H9 (cell line): ENCODE measurements at regions not wholly inside any gene's neighbourhood (a gene's known extent, or its start where the extent isn't known, plus 50 kb on each side); places are given as distances from the start of the nearest gene placed in this dataset.

Experiments used
- DNase-seq: peaks from one replicate; pipeline ENCODE4 v3.0.0-alpha.2; 2017
- H2AFZ ChIP-seq: one replicate; pipeline ENCODE4 v1.6.1; 2013; ENCODE audit warnings: mild to moderate bottlenecking, low read length, control low read depth, moderate library complexity
- H2AK5ac ChIP-seq: 2 replicates; pipeline ENCODE4 v1.6.1; 2013; ENCODE audit warnings: low read length, control low read depth, mixed read lengths; ENCODE audit not compliant: insufficient read length
- H2BK120ac ChIP-seq: one replicate; pipeline ENCODE4 v1.6.1; 2013; ENCODE audit warnings: low read depth, mild to moderate bottlenecking, low read length, control low read depth, inconsistent platforms; ENCODE audit not compliant: poor library complexity, severe bottlenecking
- H2BK12ac ChIP-seq: 2 replicates; pipeline ENCODE4 v1.6.1; 2013; ENCODE audit warnings: low read length, control low read depth, mixed read lengths, low read depth; ENCODE audit not compliant: insufficient read length
- H2BK15ac ChIP-seq: 2 replicates; pipeline ENCODE4 v1.6.1; 2013; ENCODE audit warnings: low read depth, low read length, control low read depth
- H2BK20ac ChIP-seq: one replicate; pipeline ENCODE4 v1.6.1; 2013; ENCODE audit warnings: low read depth, mild to moderate bottlenecking, low read length, control low read depth, inconsistent platforms; ENCODE audit not compliant: poor library complexity, severe bottlenecking
- H2BK5ac ChIP-seq: 2 replicates; pipeline ENCODE4 v1.6.1; 2013; ENCODE audit warnings: low read length, control low read depth, mixed read lengths; ENCODE audit not compliant: insufficient read length
- H3K14ac ChIP-seq: 2 replicates; pipeline ENCODE4 v1.6.1; 2013; ENCODE audit warnings: low read length, control low read depth; ENCODE audit not compliant: insufficient read depth
- H3K18ac ChIP-seq: 2 replicates; pipeline ENCODE4 v1.6.1; 2013; ENCODE audit warnings: low read depth, mild to moderate bottlenecking, mixed read lengths, low read length, control low read depth; ENCODE audit not compliant: insufficient read length
- H3K23ac ChIP-seq: 2 replicates; pipeline ENCODE4 v1.6.1; 2013; ENCODE audit warnings: low read length, control low read depth, mixed read lengths, low read depth; ENCODE audit not compliant: insufficient read length
- H3K23me2 ChIP-seq: 2 replicates; pipeline ENCODE4 v1.6.1; 2013; ENCODE audit warnings: low read depth, mild to moderate bottlenecking, mixed read lengths, low read length, control low read depth; ENCODE audit not compliant: insufficient read length, poor library complexity, severe bottlenecking
- H3K27ac ChIP-seq: 2 replicates; pipeline ENCODE4 v1.5.1; 2013; ENCODE audit warnings: low read length, control low read depth, mixed read lengths, low read depth; ENCODE audit not compliant: insufficient read length
- H3K27me3 ChIP-seq: 2 replicates; pipeline ENCODE4 v1.6.1; 2013; ENCODE audit warnings: low read length, control low read depth, inconsistent platforms; ENCODE audit not compliant: insufficient read depth
- H3K4ac ChIP-seq: 2 replicates; pipeline ENCODE4 v1.6.1; 2013; ENCODE audit warnings: low read depth, mild to moderate bottlenecking, control low read depth, inconsistent platforms, low read length, moderate library complexity
- H3K4me1 ChIP-seq: 2 replicates; pipeline ENCODE4 v1.6.1; 2013; ENCODE audit warnings: low read length, control low read depth, inconsistent platforms; ENCODE audit not compliant: insufficient read depth
- H3K4me2 ChIP-seq: 2 replicates; pipeline ENCODE4 v1.6.1; 2013; ENCODE audit warnings: low read length, control low read depth, mixed read lengths; ENCODE audit not compliant: insufficient read length, insufficient read depth
- H3K56ac ChIP-seq: 2 replicates; pipeline ENCODE4 v1.6.1; 2013; ENCODE audit warnings: low read depth, mild to moderate bottlenecking, mixed read lengths, low read length, control low read depth; ENCODE audit not compliant: insufficient read length
- H3K79me1 ChIP-seq: 2 replicates; pipeline ENCODE4 v1.6.1; 2013; ENCODE audit warnings: low read depth, mild to moderate bottlenecking, moderate library complexity, low read length, control low read depth, inconsistent platforms; ENCODE audit not compliant: insufficient read depth, poor library complexity, severe bottlenecking
- H3K79me2 ChIP-seq: 2 replicates; pipeline ENCODE4 v1.6.1; 2013; ENCODE audit warnings: low read length, control low read depth, inconsistent platforms; ENCODE audit not compliant: insufficient read depth
- H3K9ac ChIP-seq: 2 replicates; pipeline ENCODE4 v1.6.1; 2013; ENCODE audit warnings: low read length, control low read depth, mixed read lengths; ENCODE audit not compliant: insufficient read length; ENCODE audit errors: extremely low read depth
- H3K9me3 ChIP-seq: one replicate; pipeline ENCODE4 v1.6.1; 2013; ENCODE audit warnings: low read depth, low read length, inconsistent platforms; ENCODE audit not compliant: control insufficient read depth
- H3T11ph ChIP-seq: one replicate; pipeline ENCODE4 v1.6.1; 2013; ENCODE audit warnings: mild to moderate bottlenecking, low read length, control low read depth, inconsistent platforms
- H4K20me1 ChIP-seq: one replicate; pipeline ENCODE4 v1.6.1; 2013; ENCODE audit not compliant: control insufficient read depth, insufficient read length, insufficient read depth
- H4K5ac ChIP-seq: 2 replicates; pipeline ENCODE4 v1.6.1; 2013; ENCODE audit warnings: low read depth, mild to moderate bottlenecking, mixed read lengths, low read length, control low read depth; ENCODE audit not compliant: insufficient read length
- H4K8ac ChIP-seq: replicated peaks from 2 replicates; pipeline ENCODE4 v1.6.1; 2013; ENCODE audit warnings: low read length, control low read depth, mixed read lengths, low read depth; ENCODE audit not compliant: insufficient read length
- H4K91ac ChIP-seq: 2 replicates; pipeline ENCODE4 v1.6.1; 2013; ENCODE audit warnings: low read depth, mild to moderate bottlenecking, moderate library complexity, mixed read lengths, low read length, control low read depth; ENCODE audit not compliant: insufficient read length
- H3K27ac Mint-ChIP-seq, 3 experiments: 2 replicates in 2 of 3; 3 replicates in 1 of 3; pipeline ENCODE4 v1.8.0; 2020 to 2021; ENCODE audit warnings: mixed read lengths in 3 of 3, mild to moderate bottlenecking in 1 of 3, moderate library complexity in 1 of 3
- H3K27me3 Mint-ChIP-seq: 2 replicates; pipeline ENCODE4 v1.8.0; 2021; ENCODE audit warnings: low read depth, mild to moderate bottlenecking, moderate library complexity, mixed read lengths
- H3K36me3 Mint-ChIP-seq, 3 experiments: 2 replicates in 2 of 3; 3 replicates in 1 of 3; pipeline ENCODE4 v1.8.0; 2020 to 2021; ENCODE audit warnings: low read depth in 3 of 3, mixed read lengths in 3 of 3; ENCODE audit not compliant: insufficient read depth in 1 of 3
- H3K4me1 Mint-ChIP-seq, 2 experiments: 2 replicates each; pipeline ENCODE4 v1.8.0; 2020; ENCODE audit warnings: mixed read lengths in 2 of 2
- H3K4me3 Mint-ChIP-seq, 2 experiments: 2 replicates in 1 of 2; 3 replicates in 1 of 2; pipeline ENCODE4 v1.8.0; 2020 to 2021; ENCODE audit warnings: mild to moderate bottlenecking in 2 of 2, mixed read lengths in 2 of 2, moderate library complexity in 1 of 2
- H3K9me3 Mint-ChIP-seq, 2 experiments: 2 replicates in 1 of 2; 3 replicates in 1 of 2; pipeline ENCODE4 v1.8.0; 2020; ENCODE audit warnings: mild to moderate bottlenecking in 2 of 2, mixed read lengths in 2 of 2, moderate library complexity in 1 of 2
- CTCF ChIP-seq: fragments of 200-600 bp; sonication (generic); conservative IDR thresholded peaks from 3 replicates; pipeline ENCODE4 v1.8.0; 2021; ENCODE audit warnings: antibody characterized with exemption, mild to moderate bottlenecking
- WGBS: extraction: QIAGEN DNeasy Blood & Tissue Kit; methylation state at CpG from one replicate; pipeline ENCODE4 v1.1.7; 2013; ENCODE audit warnings: missing lambda C conversion rate, low lambda C conversion rate, mixed read lengths; ENCODE audit not compliant: insufficient read length; ENCODE audit errors: extremely low coverage; 5-methylcytosine and 5-hydroxymethylcytosine counted together

GRCh38 chr15:93253681-93254080 lies 164.7 kb upstream of the RGMA start:
- no peak overlapping the region for H3K14ac ChIP-seq
- no peak for DNase-seq
- H3K23me2 ChIP-seq = no peaks in the 10 kb centered on the region
- H3K23ac ChIP-seq = no peak overlapping the region
- H2BK120ac ChIP-seq = no peak overlapping the region
- H2BK12ac ChIP-seq = no peak overlapping the region
- H3K4me1 Mint-ChIP-seq = peaks cover 0 to 14% of the 10 kb centered on the region in 2 experiments; a peak in 2 of 4 replicates
- H3K4me3 Mint-ChIP-seq = no peak overlapping the region
- H4K91ac ChIP-seq = no peak overlapping the region
- WGBS = no CpG with 5 or more reads among the region's 3 CpGs
- no peak overlapping the region for H3K27ac ChIP-seq
- no peaks in the 10 kb centered on the region for H3K9me3 ChIP-seq
- peaks cover 24% of the 10 kb centered on the region for H3K27me3 Mint-ChIP-seq
- H3K9me3 Mint-ChIP-seq = no peaks in the 10 kb centered on the region
- H3K4me1 ChIP-seq = no peaks in the 10 kb centered on the region
- H3K27ac Mint-ChIP-seq = no peak overlapping the region
- no peak overlapping the region for H3T11ph ChIP-seq
- no peak overlapping the region for H2AFZ ChIP-seq
- no peak overlapping the region for H2BK5ac ChIP-seq
- H3K56ac ChIP-seq = no peak overlapping the region
- no peak overlapping the region for H4K5ac ChIP-seq
- H3K4me2 ChIP-seq = no peak overlapping the region
- no peak overlapping the region for H2BK15ac ChIP-seq
- no peak overlapping the region for H3K18ac ChIP-seq
- no peaks in the 10 kb centered on the region for H3K79me2 ChIP-seq
- H3K36me3 Mint-ChIP-seq = no peaks in the 10 kb centered on the region; a peak in 1 of 7 replicates
- H3K79me1 ChIP-seq = no peaks in the 10 kb centered on the region
- H3K4ac ChIP-seq = no peak overlapping the region
- H4K20me1 ChIP-seq = no peaks in the 10 kb centered on the region
- H2BK20ac ChIP-seq = no peak overlapping the region
- H4K8ac ChIP-seq = no peak overlapping the region
- TF ChIP-seq CTCF = no peak
- H3K9ac ChIP-seq = no peak overlapping the region
- no peak overlapping the region for H2AK5ac ChIP-seq
- H3K27me3 ChIP-seq = no peaks in the 10 kb centered on the region
